OCI-LY1 (cell line): ENCODE measurements at regions not wholly inside any gene's neighbourhood (a gene's known extent, or its start where the extent isn't known, plus 50 kb on each side); places are given as distances from the start of the nearest gene placed in this dataset.

ENCODE experiments used
- CTCF ChIP-seq: fragments of 200-600 bp; sonication (generic), shearing (Covaris generic); IDR thresholded peaks from 2 replicates; pipeline ENCODE4 v1.5.1; 2017; ENCODE audit warnings: mild to moderate bottlenecking, antibody characterized with exemption, low read length, moderate library complexity, mixed read lengths
- EZH2 ChIP-seq: fragments of 200-600 bp; sonication (generic), shearing (Covaris generic); IDR thresholded peaks from 2 replicates; pipeline ENCODE4 v1.8.0; 2017; ENCODE audit warnings: borderline replicate concordance, mixed run types, mild to moderate bottlenecking, antibody characterized with exemption, low read length, moderate library complexity, mixed read lengths

GRCh38 chr2:5150871-5151270 is 541.3 kb upstream of the SOX11 start:
- TF ChIP-seq CTCF (no peak), EZH2 (no peak)
